ENCODE measurements at regions not wholly inside any gene's neighbourhood (a gene's known extent, or its start where the extent isn't known, plus 50 kb on each side); places are given as distances from the start of the nearest gene placed in this dataset.

DNA sequence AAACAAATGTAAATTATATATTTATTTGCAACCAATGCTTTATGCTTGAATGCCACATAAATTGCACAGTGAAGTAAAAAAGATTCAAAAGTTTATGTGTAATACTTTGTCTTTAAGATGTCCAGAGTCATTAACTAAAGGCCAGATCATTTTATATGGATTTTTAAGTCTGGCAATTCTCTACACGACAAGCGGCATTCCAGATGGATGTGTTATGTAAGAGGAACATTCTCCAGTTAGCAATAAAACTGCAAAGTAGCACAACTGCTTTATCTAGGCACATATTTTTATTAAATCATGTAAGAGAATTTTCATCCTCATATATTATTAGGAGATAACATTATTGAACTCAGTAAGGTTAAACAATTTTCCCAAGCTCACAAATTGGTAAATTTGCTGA is 1717.7 kb upstream of the SEL1L start:
- TF ChIP-seq L3MBTL2 (conservative IDR thresholded peaks at IDR 0.05), result no peak
- TF ChIP-seq, protein P1, sequence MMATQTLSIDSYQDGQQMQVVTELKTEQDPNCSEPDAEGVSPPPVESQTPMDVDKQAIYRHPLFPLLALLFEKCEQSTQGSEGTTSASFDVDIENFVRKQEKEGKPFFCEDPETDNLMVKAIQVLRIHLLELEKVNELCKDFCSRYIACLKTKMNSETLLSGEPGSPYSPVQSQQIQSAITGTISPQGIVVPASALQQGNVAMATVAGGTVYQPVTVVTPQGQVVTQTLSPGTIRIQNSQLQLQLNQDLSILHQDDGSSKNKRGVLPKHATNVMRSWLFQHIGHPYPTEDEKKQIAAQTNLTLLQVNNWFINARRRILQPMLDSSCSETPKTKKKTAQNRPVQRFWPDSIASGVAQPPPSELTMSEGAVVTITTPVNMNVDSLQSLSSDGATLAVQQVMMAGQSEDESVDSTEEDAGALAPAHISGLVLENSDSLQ (IDR thresholded peaks at IDR 0.05), result no peak
- TF ChIP-seq ELF4 (IDR thresholded peaks at IDR 0.05), result no peak
- no peak for TF ChIP-seq SP1 (IDR thresholded peaks at IDR 0.05)
- TF ChIP-seq FOXM1 (IDR thresholded peaks at IDR 0.05; ENCODE audit: borderline replicate concordance), result no peak
- no peak for TF ChIP-seq BHLHE40 (IDR thresholded peaks at IDR 0.05; ENCODE audit: borderline replicate concordance)
- TF ChIP-seq HDGF (IDR thresholded peaks at IDR 0.05; ENCODE audit: borderline replicate concordance), result no peak
